GM19468 (cell line): ENCODE measurements at regions not wholly inside any gene's neighbourhood (a gene's known extent, or its start where the extent isn't known, plus 50 kb on each side); places are given as distances from the start of the nearest gene placed in this dataset.
"Not testable (repeated sequence)": the region's sequence is repeated elsewhere in the genome, so short reads cannot be mapped to it uniquely, and the experiment has no call there.

Source experiments
- ATAC-seq: cut with Tn5 transposase; IDR thresholded peaks from one replicate; pipeline ENCODE4 v1.9.1; 2021; ENCODE audit warnings: mild to moderate bottlenecking, moderate library complexity, moderate number of reproducible peaks; ENCODE audit not compliant: unreplicated experiment; ENCODE audit errors: extremely low read depth

GRCh38 chr14:53861781-53862180 lies 94.8 kb downstream of the BMP4 start:
- no peak for ATAC-seq

GRCh38 chr14:53858345-53858684 lies 98.3 kb downstream of the BMP4 start:
- ATAC-seq, result no peak

- ATAC-seq, result no peak
Observed at GRCh38 chr14:53857625-53858344, 98.8 kb downstream of the BMP4 start.

GRCh38 chr14:53855574-53855973 lies 101.1 kb downstream of the BMP4 start:
- ATAC-seq, result no peak

GRCh38 chr14:53855127-53855526 lies 101.5 kb downstream of the BMP4 start:
- no peak for ATAC-seq

- ATAC-seq, result no peak
Observed at GRCh38 chr14:53851394-53852090, 105.1 kb downstream of the BMP4 start.

- ATAC-seq, result no peak
Observed at GRCh38 chr14:53850714-53851296, 105.8 kb downstream of the BMP4 start.

- no peak for ATAC-seq
Observed at GRCh38 chr14:53849549-53849948, 107.1 kb downstream of the BMP4 start.

- no peak for ATAC-seq
Observed at GRCh38 chr14:53848854-53849253, 107.8 kb downstream of the BMP4 start.

GRCh38 chr14:53847881-53848280 lies 108.7 kb downstream of the BMP4 start:
- ATAC-seq, result no peak

- ATAC-seq, result no peak
Observed at GRCh38 chr14:53847057-53847456, 109.6 kb downstream of the BMP4 start.

GRCh38 chr14:53845813-53846693 lies 110.6 kb downstream of the BMP4 start:
- no peak for ATAC-seq

GRCh38 chr14:53842938-53843337 lies 113.7 kb downstream of the BMP4 start:
- no peak for ATAC-seq

GRCh38 chr14:53841109-53842099 lies 115.2 kb downstream of the BMP4 start:
- no peak for ATAC-seq

GRCh38 chr14:53840444-53840843 lies 116.2 kb downstream of the BMP4 start:
- ATAC-seq, result no peak

GRCh38 chr14:53838374-53838773 lies 118.3 kb downstream of the BMP4 start:
- ATAC-seq, result no peak

- ATAC-seq, result not testable (repeated sequence)
Observed at GRCh38 chr14:53837656-53838055, 119.0 kb downstream of the BMP4 start.

GRCh38 chr14:53836551-53836950 lies 120.1 kb downstream of the BMP4 start:
- ATAC-seq, result no peak

GRCh38 chr14:53828820-53829219 lies 127.8 kb downstream of the BMP4 start:
- no peak for ATAC-seq
